GM19452 (cell line): ENCODE measurements at regions not wholly inside any gene's neighbourhood (a gene's known extent, or its start where the extent isn't known, plus 50 kb on each side); places are given as distances from the start of the nearest gene placed in this dataset.
"Not testable (repeated sequence)": the region's sequence is repeated elsewhere in the genome, so short reads cannot be mapped to it uniquely, and the experiment has no call there.

Source experiments
- ATAC-seq: cut with Tn5 transposase; IDR thresholded peaks from one replicate; pipeline ENCODE4 v1.9.1; 2021; ENCODE audit not compliant: unreplicated experiment

DNA sequence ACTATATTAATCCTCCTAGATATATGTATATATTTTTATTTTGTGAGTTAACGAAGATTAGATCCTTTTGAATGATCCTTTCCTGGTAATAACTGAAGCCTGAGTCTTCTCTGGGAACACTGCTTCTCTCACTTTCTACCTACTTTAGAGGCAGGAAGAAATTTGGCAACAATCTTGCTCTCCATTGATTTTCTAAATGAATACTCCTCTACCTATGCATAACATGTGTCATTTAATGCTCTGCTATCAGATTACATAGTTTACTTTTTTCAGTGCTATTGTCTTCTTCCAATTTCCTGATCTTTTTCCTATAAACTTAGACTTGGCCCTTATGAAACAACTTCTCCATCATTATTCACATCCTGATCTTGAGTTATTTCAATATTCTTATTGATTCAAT, 60.4 kb upstream of the PDHA2 start:
- ATAC-seq: no peak

DNA sequence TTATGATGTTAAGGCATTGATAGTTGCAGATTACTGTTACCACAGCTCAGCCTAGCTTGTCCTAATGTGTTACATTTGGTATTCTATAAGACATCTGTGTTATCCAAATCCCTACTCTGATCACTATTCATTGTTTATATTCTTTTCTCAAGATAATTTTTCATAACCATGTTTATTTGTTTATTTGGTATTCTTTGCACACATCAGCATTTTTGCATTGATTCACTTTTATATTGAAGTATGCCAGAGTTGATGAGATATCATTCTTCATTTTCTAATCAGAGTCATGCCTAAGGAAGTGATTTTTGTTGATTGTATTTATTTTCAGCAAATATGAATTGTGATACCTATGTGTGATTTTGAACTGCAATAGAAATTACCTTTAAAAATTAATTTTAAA, 61.2 kb upstream of the PDHA2 start:
- ATAC-seq: no peak

DNA sequence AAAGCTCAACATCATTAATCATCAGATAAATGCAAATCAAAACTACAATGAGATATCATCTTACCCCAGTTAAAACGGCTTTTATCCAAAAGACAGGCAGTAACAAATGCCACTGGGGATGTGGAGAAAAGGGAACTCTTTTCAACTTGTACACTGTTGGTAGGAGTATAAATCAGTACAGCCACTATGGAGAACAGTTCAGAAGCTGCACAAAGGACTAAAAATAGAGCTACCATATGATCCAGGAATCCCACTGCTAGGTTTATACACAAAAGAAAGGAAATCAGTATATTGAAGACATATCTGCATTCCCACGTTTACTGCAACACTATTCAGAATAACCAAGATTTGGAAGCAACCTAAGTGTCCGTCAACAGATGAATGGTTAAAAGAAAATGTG, 69.3 kb upstream of the PDHA2 start:
- ATAC-seq: not testable (repeated sequence)

DNA sequence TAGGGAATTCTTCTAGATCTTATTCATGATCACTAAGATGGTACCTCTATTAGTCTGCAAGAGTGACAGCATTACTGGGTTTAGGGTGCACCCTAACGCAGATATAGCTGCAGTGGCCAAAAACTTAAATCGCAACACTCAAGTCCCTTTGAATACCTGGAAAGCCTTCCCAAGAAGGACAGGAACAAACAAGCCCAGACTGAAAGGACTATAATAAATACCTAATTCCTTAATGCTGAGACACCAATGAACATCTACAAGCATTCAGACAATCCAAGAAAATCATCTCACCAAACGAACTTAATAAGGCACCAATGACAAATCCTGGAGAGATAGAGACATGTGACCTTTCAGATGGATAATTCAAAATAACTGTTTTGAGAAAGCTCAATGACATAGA, 74.9 kb upstream of the PDHA2 start:
- no peak for ATAC-seq

DNA sequence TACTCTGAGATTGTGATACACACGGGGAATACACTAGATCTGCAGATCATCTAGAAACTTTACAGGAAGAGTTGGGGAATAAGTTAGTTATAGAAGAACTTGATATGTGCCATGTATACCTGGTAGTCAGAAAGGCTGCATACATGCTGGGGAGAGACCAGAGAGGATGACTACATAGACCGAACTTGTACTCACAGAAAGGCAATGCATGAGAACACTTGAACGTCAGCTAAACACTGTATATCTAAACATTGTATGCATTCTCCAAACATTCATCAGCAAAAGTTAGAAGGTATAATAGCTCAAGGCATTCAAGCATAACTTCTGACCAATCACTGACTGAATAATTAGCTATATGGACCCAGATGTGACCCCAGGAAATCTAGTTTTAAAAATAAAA, 78.0 kb upstream of the PDHA2 start:
- no peak for ATAC-seq

DNA sequence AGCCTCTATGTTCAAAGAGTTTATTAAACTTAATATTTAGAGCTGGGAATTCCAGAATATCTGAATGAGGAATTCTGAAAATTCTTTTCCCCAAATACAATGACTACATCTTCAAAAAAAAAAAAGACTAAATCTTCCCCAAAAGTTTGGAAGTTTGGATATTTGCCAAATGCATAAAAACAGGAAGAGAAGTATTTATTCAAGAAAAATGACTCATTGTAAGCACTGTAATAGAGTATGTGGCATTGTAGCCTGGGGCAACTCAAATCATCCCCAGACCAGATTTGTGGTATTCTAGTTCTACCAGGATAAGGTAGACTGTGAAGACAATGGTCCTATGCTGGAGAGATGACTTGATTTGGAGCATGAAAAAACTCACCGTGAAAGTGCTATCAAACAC, 78.5 kb upstream of the PDHA2 start:
- no peak for ATAC-seq

DNA sequence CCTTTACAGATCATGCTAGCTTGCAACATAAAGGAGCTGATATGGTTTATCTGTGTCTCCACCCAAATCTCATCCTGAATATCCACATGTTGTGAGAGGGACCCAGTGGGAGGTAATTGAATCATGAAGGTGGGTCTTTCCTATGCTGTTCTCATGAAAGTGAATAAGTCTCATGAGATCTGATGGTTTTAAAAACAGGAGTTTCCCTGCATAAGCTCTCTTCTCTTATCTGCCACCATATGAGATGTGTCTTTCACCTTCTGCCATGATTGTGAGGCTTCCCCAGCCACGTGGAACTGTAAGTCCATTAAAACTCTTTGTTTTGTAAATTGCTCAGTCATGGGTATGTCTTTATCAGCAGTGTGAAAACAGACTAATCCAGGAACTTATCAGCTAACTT, 79.2 kb upstream of the PDHA2 start:
- ATAC-seq: not testable (repeated sequence)

DNA sequence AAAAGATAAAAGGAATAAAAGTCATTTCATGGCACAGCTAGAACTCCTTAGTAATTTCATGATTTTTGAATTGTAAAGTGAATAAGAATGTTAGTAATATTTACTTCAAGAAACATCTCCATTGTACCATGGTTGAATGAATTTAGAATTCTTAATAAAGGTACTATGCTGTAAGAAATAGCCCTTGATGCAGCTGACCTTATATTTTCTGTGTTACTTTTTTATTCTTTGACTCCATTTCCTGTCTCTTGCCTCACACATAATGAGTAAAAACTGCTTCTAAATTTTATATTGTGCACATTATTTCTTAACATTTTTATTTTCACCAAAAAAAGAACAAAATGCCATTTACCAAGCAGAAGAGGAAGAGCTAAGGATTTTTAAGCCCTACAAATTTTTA, 81.9 kb upstream of the PDHA2 start:
- ATAC-seq: no peak

DNA sequence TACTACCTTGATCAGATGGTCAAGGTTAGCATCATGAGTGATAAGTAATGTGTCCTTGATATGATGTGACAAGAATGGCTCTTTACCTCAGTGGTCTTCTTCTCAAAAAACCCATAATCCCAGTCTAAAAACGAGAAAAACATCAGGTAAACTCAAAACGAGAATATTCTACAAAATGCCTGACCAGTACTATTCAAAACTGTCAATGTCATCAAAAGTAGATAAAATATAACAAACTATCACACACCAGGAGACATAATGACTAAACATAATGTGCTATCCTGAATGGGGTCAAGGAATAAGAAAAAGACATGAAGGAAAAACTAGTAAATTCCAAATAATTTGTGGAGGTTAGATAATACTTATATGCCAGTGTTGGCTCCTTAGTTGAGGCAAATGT, 85.2 kb upstream of the PDHA2 start:
- no peak for ATAC-seq

DNA sequence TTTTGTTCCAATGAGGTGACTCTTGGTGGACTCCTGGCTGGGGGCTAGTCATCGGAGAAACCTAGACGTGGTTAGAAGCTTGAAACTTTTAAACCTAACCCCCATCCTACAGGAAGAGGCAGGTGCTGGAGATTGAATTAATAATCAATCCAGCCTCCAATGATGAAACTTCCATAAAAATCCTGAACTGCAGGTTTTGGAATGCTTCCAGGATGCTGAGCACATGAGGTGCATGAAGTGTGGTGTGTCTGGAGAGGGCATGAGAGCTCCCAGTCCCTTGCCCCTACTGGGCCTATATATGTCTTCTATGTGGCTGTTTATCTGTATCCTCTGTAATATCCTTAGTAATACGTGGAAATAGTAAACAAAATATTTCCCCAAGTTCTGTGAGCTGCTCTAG, 90.7 kb upstream of the PDHA2 start:
- no peak for ATAC-seq

DNA sequence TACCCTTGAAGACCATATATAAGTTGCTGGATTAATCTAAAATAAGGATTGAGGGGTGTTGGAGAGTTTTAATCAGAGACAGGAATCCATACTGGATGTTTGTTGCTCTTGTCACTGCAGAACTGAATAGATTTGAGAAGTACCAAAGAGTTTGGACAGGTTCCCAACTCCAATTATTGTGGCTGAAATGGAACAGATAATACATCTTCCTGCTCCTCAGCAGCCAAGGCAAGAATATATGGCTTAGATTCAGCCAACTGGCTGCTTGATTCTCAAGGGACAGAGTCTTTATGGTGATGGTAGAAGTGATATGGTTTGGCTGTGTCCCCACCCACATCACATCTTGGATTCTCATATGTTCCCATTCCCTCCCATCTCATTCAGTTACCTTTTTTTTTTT, 97.0 kb upstream of the PDHA2 start:
- ATAC-seq: no peak

DNA sequence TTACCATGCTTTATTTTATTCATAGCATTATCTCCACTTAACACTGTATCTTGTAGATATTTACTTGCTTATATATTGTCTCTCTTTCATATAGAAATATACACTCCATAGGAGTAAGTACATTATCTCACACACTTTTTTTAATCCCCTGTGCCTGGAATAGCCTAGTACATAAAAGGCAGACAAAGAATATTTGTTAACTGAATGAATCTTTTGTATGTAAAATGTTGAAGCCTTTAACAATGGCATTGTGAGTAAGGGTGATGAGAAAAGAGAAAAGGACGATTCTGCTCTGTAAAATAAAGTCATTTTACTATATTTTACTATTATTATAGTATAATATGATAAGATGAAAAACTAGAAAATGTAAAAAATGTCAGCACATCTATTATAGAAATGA, 97.7 kb upstream of the PDHA2 start:
- ATAC-seq: no peak

DNA sequence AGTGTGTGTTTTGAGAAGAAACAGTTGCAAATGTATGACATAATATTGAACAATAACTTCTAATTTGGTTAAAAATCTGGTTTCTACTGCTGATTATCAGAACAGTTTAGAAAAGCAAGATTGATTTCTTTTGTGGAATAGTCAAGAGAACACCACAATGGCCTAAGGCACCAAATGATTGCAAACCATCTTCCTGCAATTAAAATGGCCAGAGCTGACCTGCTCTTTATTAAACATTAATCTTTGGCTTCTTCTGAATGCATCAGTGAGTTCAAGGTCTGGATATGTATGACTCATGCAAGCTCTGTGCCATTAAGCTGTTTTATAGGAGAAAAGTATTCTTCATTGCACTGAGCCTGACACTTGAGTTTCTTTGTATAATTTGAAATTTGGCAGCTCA, 107.8 kb upstream of the PDHA2 start:
- no peak for ATAC-seq

DNA sequence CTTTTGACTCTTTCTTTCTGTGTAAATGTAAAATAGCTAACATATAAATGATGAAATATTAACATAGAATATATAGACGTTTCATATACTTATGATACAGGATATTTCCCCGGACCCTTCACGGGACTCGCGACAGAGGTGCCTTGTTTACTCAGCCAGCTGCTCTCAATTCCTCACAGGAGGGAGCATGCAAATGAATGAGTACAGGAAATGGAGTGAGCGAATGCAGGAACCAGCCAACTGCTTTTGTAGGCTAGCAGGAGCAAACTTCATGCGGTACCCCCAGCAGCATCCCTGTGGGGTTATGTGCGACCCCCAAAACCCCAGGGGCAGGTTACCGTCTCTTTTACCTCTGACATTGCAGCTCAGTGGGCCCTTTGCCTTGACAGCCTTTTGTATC, 110.3 kb upstream of the PDHA2 start:
- no peak for ATAC-seq

DNA sequence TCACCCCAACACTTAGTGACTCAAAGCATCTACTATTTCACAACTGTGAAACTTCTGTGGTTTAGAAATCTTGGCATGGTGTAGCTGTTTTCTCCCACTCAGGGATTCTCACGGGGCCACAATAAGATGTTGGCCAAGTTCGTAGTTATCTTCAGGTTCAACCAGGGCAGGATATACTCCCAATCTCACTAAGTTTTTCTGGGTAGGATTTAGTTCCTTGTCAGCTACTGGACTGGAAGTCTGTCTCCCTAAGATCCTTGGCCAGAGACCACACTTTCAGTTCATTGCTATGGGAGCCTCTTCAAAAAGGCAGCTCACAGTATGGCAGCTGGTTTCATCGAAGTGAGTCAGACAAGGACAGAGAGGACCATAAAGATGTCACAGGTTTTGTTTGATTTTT, 111.7 kb upstream of the PDHA2 start:
- no peak for ATAC-seq

DNA sequence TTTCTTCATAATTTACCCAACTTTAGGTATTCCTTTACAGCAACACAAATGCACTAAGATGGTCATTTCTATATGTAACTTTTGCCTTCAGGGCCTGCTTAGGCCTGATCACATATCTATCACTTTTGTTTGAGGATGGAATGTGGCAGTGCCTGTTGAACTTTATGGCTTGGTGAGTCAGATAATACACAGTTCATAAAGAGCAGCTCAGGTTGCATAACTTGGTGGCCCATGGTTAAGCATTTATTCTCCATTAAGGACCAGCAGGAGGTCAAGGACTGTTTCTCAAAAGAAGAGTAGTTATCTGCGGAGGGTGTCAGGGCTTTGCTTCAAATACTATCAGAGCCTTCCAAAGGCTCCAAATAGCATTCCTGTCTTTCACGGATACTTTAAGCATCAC, 124.1 kb upstream of the PDHA2 start:
- no peak for ATAC-seq

DNA sequence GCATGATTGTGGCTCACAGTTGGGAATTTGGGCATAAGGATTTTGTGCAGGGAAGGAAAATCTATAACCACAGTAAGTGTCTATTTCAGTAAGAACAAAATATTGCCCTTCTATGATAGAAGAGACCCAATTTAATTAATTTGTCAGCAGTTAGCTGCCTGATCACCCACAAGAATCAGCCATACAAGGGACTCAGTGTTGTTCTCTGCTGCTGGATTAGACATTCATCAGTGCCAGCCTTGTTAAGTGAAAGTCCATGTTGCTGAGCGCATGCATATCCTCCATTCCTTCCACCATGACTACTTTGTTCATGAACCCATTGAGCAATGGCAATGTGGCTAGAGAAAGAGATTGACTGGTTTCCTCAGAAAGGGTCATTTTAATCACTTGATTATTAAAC, 125.3 kb upstream of the PDHA2 start:
- ATAC-seq: no peak

DNA sequence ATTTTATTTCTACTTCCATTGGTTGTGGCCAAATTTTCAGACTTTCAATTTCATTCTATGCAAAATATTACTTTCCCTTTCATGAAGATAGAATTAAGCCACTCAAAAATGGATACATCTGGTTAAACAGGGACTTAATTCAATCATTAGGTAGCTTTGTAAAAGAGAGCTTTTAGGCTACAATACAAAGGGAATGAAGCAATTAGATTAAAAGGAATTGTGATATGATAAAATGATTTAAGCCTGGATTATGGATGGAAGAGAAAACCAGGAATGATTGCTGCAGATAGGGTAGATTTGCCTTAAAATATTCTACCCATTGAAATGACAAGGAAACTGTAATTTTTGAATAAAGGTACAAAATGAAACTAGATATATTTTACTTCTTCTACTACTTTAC, 134.6 kb upstream of the PDHA2 start:
- ATAC-seq: no peak

DNA sequence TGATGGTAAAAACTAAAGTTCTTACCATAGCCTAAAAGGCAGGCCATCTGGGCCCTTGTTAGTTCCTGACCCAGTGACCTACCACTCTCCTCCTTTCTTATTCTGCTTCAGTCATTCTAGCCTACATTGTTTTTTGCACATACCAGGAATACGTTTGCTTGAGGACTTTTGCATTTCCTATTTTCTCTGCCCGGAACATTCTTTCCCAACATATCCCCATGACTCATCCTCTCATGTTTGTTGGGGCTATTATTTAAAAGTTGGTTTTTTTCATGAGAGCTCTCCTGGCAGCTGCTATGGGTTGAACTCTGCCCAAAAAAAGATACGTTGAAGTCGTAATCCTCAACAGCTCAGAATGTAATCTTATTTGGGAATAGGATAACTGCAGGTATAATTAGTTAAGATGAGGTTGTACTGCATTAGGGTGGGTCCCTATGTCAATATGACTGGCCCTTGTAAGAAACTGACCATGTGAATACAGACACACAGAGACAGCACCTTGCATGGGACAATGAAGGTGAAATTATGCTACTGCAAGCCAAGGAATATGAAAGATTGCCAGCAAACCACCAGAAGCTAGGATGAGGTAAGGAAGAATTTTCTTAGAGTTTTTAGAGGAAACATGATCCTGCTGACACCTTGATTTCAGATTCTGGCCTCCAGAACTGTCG, 138.3 kb upstream of the PDHA2 start:
- no peak for ATAC-seq

DNA sequence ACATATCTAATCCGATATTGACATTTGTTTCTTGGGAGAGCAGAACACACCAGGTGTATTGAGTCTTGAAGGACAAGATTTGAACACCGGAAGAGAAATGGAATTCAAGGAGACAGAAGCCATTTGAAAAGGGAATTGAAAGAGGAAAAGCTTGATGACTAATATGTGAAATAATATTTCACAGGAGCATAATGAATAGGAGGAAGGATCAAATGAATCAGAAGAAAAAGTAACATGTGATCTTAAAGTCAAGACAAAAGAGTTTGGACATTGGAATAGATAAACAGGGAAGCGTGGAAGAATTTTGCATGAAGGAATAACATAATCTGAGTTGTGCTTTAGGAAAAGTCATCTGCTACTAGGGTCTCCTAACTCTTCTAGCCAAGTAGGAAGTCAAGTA, 145.5 kb upstream of the PDHA2 start:
- no peak for ATAC-seq

DNA sequence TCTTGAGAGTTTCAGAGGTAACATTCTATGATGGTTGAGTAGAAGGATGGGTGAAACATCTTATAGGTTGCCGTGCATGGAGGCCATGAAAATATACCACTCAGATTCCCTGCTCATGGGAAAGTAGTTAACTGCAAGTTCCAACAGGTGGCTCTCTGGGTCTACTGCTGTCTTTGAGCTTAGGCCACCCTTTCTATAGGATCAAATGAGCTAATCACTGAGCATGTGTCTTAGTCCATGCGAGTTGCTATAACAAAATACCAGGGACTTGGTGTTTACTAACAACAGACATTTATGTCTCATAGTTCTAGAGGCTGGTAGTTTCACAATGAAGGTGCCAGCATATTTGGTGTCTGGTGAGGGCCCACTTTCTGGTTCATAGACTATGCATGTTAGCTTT, 144.8 kb upstream of the UNC5C start:
- ATAC-seq: no peak

DNA sequence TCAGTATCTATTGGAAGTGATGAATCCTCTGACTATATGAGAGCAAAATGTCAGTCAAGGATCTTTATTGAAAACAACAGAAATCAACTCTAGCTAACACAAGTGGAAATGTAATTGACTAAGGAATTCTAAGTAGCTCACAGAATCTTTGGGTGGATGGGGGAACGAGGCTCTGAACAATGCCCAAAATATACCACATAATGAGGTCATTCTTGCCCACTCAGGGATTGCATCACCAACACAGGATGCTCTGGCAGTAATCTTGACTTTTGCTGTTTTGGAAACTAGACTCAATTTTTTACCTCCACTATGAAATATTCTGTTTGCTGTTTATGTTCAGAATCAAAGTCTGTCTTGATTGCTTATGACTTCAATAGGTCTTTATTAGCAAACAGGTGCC, 127.4 kb upstream of the UNC5C start:
- no peak for ATAC-seq

DNA sequence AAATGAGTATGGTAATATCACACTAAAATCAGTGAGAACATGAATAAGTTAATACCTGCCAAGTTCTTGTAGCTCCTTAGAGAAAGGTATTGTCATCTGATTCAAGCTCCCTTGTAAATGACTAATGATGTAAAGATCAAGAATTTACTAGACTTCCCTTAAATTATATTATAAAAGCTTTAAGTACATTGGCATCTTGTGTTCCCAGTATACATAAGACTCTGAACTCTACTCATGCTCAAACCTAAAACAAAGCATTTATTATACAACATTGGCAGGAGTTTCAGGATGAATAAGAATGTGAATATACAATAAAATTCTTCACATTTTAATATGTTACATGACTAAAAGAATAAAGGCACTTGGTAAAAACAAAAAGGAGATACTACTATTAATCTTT, 126.8 kb upstream of the UNC5C start:
- ATAC-seq: no peak

DNA sequence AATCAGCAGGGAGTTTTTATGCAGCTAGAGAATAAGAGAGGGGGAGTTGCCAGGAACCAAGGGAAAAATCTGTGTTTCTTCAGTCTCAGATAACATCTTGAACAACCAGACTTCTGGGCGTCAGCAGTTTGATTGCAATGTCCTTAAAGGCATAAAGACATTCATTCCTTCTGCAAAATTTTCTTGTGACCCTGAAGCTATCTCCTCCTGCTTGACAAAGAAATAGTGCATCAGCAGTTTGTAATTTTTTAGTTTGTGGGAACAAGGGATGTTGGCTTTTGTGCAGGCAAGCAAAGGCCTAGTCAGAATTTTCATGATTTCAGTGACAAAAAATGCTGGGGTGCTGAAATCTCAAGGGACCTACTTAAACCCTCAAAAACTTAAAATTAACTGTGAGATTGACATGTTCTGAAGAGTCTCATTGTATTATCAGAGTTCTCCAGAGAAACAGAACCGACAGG, 125.8 kb upstream of the UNC5C start:
- ATAC-seq: no peak
